MM.1S (cell line): ENCODE measurements at regions not wholly inside any gene's neighbourhood (a gene's known extent, or its start where the extent isn't known, plus 50 kb on each side); places are given as distances from the start of the nearest gene placed in this dataset.

Experiments
- DNase-seq: peaks from one replicate; pipeline ENCODE4 v3.0.0-alpha.2; 2015
- H2AFZ ChIP-seq: fragments of 300-600 bp; sonication (generic); 2 replicates; pipeline ENCODE4 v1.6.0; 2016; ENCODE audit warnings: antibody characterized with exemption, low read length
- H3F3A ChIP-seq: fragments of 300-600 bp; sonication (generic); 2 replicates; pipeline ENCODE4 v1.6.1; 2016; ENCODE audit warnings: mild to moderate bottlenecking, antibody characterized with exemption, low read length, moderate library complexity, mixed read lengths; ENCODE audit not compliant: insufficient read depth
- H3K27ac ChIP-seq: fragments of 300-600 bp; sonication (generic); 2 replicates; pipeline ENCODE4 v1.5.1; 2016; ENCODE audit warnings: mild to moderate bottlenecking, low read length
- H3K27me3 ChIP-seq: fragments of 300-600 bp; sonication (generic); replicated peaks from 2 replicates; pipeline ENCODE4 v1.6.0; 2016; ENCODE audit warnings: low read length; ENCODE audit not compliant: insufficient read depth
- H3K36me3 ChIP-seq: fragments of 300-600 bp; sonication (generic); replicated peaks from 2 replicates; pipeline ENCODE4 v1.6.1; 2016; ENCODE audit warnings: mild to moderate bottlenecking, low read length, mixed read lengths; ENCODE audit not compliant: insufficient read depth
- H3K4me1 ChIP-seq: fragments of 300-600 bp; sonication (generic); 2 replicates; pipeline ENCODE4 v1.6.1; 2016; ENCODE audit warnings: low read length, mixed read lengths
- H3K4me2 ChIP-seq: fragments of 300-600 bp; sonication (generic); 2 replicates; pipeline ENCODE4 v1.6.0; 2016; ENCODE audit warnings: low read depth, low read length
- H3K4me3 ChIP-seq: fragments of 300-600 bp; sonication (generic); 2 replicates; pipeline ENCODE4 v1.5.1; 2016; ENCODE audit warnings: low read length, mixed read lengths
- H3K79me2 ChIP-seq: fragments of 300-600 bp; sonication (generic); 2 replicates; pipeline ENCODE4 v1.6.1; 2016; ENCODE audit warnings: mixed run types, low read length, mixed read lengths
- H3K9ac ChIP-seq: fragments of 300-600 bp; sonication (generic); 2 replicates; pipeline ENCODE4 v1.6.1; 2016; ENCODE audit warnings: low read length, mixed read lengths
- H3K9me2 ChIP-seq: fragments of 300-600 bp; sonication (generic); replicated peaks from 2 replicates; pipeline ENCODE4 v1.6.1; 2016; ENCODE audit warnings: mild to moderate bottlenecking, low read length, mixed read lengths; ENCODE audit not compliant: insufficient read depth
- H3K9me3 ChIP-seq: fragments of 300-600 bp; sonication (generic); replicated peaks from 2 replicates; pipeline ENCODE4 v1.6.1; 2016; ENCODE audit warnings: mild to moderate bottlenecking, low read length, mixed read lengths; ENCODE audit not compliant: insufficient read depth
- H4K20me1 ChIP-seq: fragments of 300-600 bp; sonication (generic); 2 replicates; pipeline ENCODE4 v1.6.1; 2016; ENCODE audit warnings: mild to moderate bottlenecking, low read length, moderate library complexity, mixed read lengths; ENCODE audit not compliant: insufficient read depth
- CTCF ChIP-seq: fragments of 300-600 bp; sonication (generic); IDR thresholded peaks from 2 replicates; pipeline ENCODE4 v1.5.1; 2016; ENCODE audit warnings: antibody characterized with exemption, low read length, mixed read lengths
- EZH2 ChIP-seq: fragments of 300-600 bp; sonication (generic); optimal IDR thresholded peaks from 2 replicates; pipeline ENCODE3; 2017; ENCODE audit warnings: low read depth, mild to moderate bottlenecking, antibody characterized with exemption, low read length, mixed read lengths
- EZH2phosphoT487 ChIP-seq: fragments of 300-600 bp; sonication (generic); IDR thresholded peaks from 2 replicates; pipeline ENCODE4 v1.6.1; 2018; ENCODE audit warnings: antibody characterized with exemption, low read length

GRCh38 chr1:5810131-5810530 lies 182.1 kb downstream of the NPHP4 start:
- Histone ChIP-seq H3K4me3 (no peak overlapping the region), H3K9me3 (no peaks in the 10 kb centered on the region), H2AFZ (no peak overlapping the region), H3K4me2 (no peak overlapping the region), H3K79me2 (no peaks in the 10 kb centered on the region), H3K4me1 (no peaks in the 10 kb centered on the region), H3K9me2 (no peaks in the 10 kb centered on the region), H3K27me3 (peaks cover 93% of the 10 kb centered on the region), H3K9ac (no peak overlapping the region), H3K36me3 (no peaks in the 10 kb centered on the region), H3F3A (no peaks in the 10 kb centered on the region), H4K20me1 (0 out of 2 replicates have a peak, but pooled peaks cover 2% of the 10 kb centered on the region), H3K27ac (no peak overlapping the region)
- TF ChIP-seq EZH2phosphoT487: no peak
- TF ChIP-seq CTCF: no peak
- no peak for TF ChIP-seq EZH2
- no peak for DNase-seq

- no peaks in the 10 kb centered on the region for H3F3A ChIP-seq
- H3K9ac ChIP-seq: no peak overlapping the region
- H4K20me1 ChIP-seq: 0 out of 2 replicates have a peak, but pooled peaks cover 2% of the 10 kb centered on the region
- H3K4me2 ChIP-seq: no peak overlapping the region
- no peak overlapping the region for H2AFZ ChIP-seq
- H3K36me3 ChIP-seq: no peaks in the 10 kb centered on the region
- no peak for DNase-seq
- H3K4me1 ChIP-seq: no peaks in the 10 kb centered on the region
- H3K27ac ChIP-seq: no peak overlapping the region
- H3K27me3 ChIP-seq: peaks cover 94% of the 10 kb centered on the region
- no peak overlapping the region for H3K4me3 ChIP-seq
- no peaks in the 10 kb centered on the region for H3K79me2 ChIP-seq
- no peaks in the 10 kb centered on the region for H3K9me3 ChIP-seq
- no peaks in the 10 kb centered on the region for H3K9me2 ChIP-seq
- TF ChIP-seq EZH2: no peak
- no peak for TF ChIP-seq EZH2phosphoT487
- no peak for TF ChIP-seq CTCF
Observed at GRCh38 chr1:5809207-5809788, 182.9 kb downstream of the NPHP4 start.

DNA sequence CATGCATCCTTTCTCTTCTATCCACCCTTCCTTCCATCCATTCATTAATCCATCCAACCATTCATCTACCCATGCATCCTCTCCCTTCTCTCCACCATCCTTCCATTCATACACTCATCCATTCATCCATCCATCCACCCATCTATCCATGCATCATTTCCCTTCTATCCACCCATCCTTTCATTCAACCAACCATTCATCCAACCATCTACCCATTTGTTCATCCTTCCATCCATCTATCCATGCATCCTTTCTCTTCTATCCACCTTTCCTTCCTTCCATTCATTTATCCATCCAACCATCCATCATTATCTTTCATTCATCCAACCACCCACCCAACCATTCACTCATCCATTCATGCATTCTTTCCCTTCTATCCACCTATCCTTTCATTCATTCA lies 188.4 kb downstream of the NPHP4 start:
- no peak for DNase-seq
- no peak overlapping the region for H3K4me2 ChIP-seq
- H4K20me1 ChIP-seq: no peaks in the 10 kb centered on the region
- no peak overlapping the region for H2AFZ ChIP-seq
- no peaks in the 10 kb centered on the region for H3K9me3 ChIP-seq
- peaks cover 73% of the 10 kb centered on the region for H3K27me3 ChIP-seq
- H3F3A ChIP-seq: no peaks in the 10 kb centered on the region
- H3K36me3 ChIP-seq: no peaks in the 10 kb centered on the region
- H3K4me3 ChIP-seq: no peak overlapping the region
- H3K9me2 ChIP-seq: no peaks in the 10 kb centered on the region
- H3K4me1 ChIP-seq: no peaks in the 10 kb centered on the region
- TF ChIP-seq EZH2phosphoT487: no peak
- no peak for TF ChIP-seq EZH2
- TF ChIP-seq CTCF: no peak
- H3K79me2 ChIP-seq: no peaks in the 10 kb centered on the region
- no peak overlapping the region for H3K9ac ChIP-seq
- no peak overlapping the region for H3K27ac ChIP-seq
